GM19043 (cell line): ENCODE measurements at regions not wholly inside any gene's neighbourhood (a gene's known extent, or its start where the extent isn't known, plus 50 kb on each side); places are given as distances from the start of the nearest gene placed in this dataset.
"Not testable (repeated sequence)": the region's sequence is repeated elsewhere in the genome, so short reads cannot be mapped to it uniquely, and the experiment has no call there.

Source experiments
- ATAC-seq: cut with Tn5 transposase; IDR thresholded peaks from one replicate; pipeline ENCODE4 v1.9.1; 2021; ENCODE audit warnings: low read depth; ENCODE audit not compliant: unreplicated experiment

GRCh38 chr4:173475751-173476150, 54.3 kb downstream of the HAND2 start:
- ATAC-seq, result no peak

GRCh38 chr4:173469622-173470021, 60.4 kb downstream of the HAND2 start:
- no peak for ATAC-seq

GRCh38 chr4:173468314-173468713, 61.7 kb downstream of the HAND2 start:
- ATAC-seq, result no peak

GRCh38 chr4:173466101-173466500, 63.9 kb downstream of the HAND2 start:
- ATAC-seq, result no peak

- no peak for ATAC-seq
These were observed 65.5 kb downstream of the HAND2 start for GRCh38 chr4:173464481-173464880.

- ATAC-seq, result no peak
These were observed 64.9 kb upstream of the SCRG1 start for GRCh38 chr4:173463816-173464215.

GRCh38 chr4:173461170-173461569, 62.3 kb upstream of the SCRG1 start:
- ATAC-seq, result no peak

GRCh38 chr4:173459857-173460256, 60.9 kb upstream of the SCRG1 start:
- no peak for ATAC-seq

- ATAC-seq, result no peak
These were observed 59.0 kb upstream of the SCRG1 start for GRCh38 chr4:173457893-173458292.

GRCh38 chr4:173451435-173451834, 52.5 kb upstream of the SCRG1 start:
- ATAC-seq, result not testable (repeated sequence)

GRCh38 chr4:173450281-173450680, 51.4 kb upstream of the SCRG1 start:
- ATAC-seq, result no peak

- ATAC-seq, result no peak
These were observed 50.4 kb upstream of the SCRG1 start for GRCh38 chr4:173449380-173449717.

- ATAC-seq, result peak; percentile 34
These were observed 49.9 kb upstream of the SCRG1 start for GRCh38 chr4:173448608-173449379.
